ENCODE measurements at regions not wholly inside any gene's neighbourhood (a gene's known extent, or its start where the extent isn't known, plus 50 kb on each side); places are given as distances from the start of the nearest gene placed in this dataset.

DNA sequence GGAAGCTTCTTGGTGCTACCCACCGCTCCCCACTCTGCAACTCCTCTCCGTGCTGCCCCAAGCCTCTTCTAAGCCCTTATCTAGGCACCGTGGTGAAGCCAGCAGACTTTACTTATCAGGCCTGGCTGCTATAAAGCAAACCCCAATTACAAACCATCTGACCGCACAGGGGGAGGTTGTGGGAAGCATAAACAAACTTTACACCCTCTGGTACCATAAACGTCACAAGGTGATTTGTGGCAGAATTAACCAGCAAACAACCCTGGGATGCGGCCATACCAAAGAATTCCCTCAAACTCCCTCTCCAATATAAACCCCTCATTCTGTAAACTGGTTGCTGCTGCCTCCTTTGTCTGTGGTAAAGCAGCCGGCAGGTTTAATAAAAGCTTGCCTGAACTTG is 55.2 kb downstream of the MAGEC2 start:
- no peak for DNase-seq

DNA sequence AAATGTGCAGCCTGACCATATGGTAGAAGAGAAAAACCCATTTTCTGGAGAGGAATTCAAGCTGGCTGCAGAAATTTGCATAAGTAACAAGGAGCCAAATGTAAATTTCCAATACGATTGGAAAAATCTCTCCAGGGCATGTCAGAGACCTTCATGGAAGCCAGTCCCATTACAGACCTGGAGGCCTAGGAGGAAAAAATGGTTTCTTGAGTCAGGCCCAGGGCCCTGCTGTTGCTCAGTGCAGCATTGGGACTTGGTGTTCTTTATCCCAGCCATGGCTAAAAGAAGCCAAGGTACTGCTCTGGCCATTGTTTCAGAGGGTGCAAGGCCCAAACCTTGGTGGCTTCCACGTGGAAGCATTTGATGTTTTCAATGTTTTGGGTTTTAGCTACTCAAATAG is 70.6 kb downstream of the MAGEC2 start:
- no peak for DNase-seq

DNA sequence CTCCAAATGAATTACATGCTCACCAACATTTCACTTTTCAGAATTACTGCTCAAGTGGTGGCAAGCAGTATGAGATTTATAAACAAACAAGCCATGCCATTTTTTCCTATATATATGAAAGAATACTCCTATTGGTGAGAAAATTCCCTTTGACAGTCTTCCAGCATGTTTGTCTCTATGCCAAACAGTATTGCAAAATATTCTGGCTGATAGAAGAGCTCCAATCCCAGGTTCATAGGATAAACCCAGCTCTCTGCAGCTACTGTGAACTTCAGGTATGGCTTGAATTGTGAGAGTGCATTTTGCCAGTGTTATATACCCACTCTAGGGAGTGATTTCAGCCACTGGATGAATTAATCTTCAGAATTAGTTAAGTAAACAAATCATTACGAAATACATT is 108.8 kb downstream of the MAGEC2 start:
- no peak for DNase-seq

DNA sequence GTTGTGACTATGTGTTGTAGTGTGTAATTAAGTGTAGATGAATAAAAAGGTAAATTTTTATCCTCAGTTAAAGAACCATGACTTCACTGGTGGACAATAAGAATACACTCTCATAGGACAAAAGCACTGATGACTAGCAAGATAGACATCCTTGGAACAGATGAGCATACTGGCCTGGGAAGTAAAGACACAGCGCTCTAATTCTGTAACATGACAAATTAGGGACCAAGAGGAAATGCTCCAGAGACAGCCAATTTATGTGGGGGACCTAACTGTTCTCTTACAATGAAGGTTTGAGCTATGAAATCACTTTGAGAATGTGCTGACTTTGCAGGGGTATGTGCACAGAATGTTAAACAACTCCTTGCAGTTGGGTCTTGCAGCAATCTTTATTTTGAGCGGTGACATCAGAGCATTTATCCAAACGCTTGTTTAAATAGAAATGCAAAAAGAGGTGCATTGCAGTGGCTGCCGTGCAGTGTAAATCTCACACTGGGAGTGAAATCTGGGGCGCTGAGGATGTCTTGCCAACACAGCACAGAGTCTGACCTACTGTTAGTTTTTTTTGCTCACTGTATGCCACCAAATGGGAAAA is 109.3 kb downstream of the MAGEC2 start:
- DNase-seq: no peak

DNA sequence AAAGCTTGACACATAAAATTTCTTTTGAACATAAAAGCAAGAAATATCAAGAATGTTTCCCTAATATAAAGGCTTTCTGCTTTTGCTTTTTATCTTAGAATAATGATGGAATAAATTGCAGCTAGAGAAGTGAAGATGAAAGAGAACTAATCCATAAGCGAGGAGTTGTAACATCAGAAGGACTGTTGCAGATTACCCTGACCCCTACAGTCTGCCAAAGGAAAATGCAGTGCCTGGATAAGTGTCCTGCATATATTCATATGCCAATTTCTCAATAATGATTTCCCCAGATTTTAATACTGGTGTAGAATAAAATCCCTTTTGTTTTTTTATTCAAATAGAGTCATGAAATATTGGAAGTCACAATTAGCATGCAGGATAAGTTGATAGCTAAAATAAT is 115.9 kb downstream of the MAGEC2 start:
- DNase-seq: peak; percentile 0

- DNase-seq: no peak
Measured at GRCh38 chrX:142084611-142085010, 120.5 kb downstream of the MAGEC2 start.

DNA sequence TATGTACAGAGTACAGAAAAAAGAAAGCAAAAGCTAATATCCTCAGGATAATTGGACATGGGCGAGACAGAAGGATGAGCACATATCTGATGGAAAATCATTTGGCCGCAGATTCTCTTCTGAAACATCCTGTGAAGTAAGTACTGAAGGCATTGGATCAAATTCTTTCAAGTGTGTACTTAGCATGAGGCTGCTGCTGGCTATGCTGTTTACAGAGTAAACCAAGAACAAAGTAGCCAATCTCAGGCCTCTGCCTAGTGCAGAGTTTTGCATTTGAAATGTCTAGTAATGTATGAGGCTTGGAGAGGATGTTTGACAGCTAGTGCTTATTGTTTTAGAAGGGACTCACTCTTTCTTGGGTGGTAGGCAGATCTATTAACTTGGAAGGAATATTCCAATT is 128.5 kb downstream of the MAGEC2 start:
- DNase-seq: no peak

- DNase-seq: no peak
Measured at GRCh38 chrX:142068365-142068764, 136.7 kb downstream of the MAGEC2 start.

GRCh38 chrX:142060191-142060590 is 144.9 kb downstream of the MAGEC2 start:
- no peak for DNase-seq

GRCh38 chrX:142054094-142054493 is 150.4 kb downstream of the MAGEC1 start:
- no peak for DNase-seq

GRCh38 chrX:142052238-142052637 is 148.5 kb downstream of the MAGEC1 start:
- DNase-seq: no peak

GRCh38 chrX:142043196-142043595 is 139.5 kb downstream of the MAGEC1 start:
- no peak for DNase-seq

DNA sequence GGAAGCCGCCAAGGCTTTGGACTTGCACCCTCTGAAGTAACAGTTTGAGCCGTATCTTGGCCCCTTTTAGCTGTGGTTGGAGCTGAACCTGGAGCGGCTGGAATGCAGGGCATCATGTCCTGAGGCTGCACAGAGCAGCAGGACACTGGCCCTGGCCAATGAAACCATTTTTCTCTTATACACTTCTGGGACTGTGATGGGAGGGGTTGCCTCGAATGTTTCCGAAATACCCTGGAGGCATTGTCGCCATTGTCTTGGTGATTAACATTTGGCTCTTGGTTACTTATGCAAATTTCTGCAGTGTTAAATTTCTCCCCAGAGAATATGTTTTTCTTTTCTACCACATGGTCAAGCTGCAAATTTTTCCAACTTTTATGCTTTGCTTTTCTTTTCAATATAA is 137.2 kb downstream of the MAGEC1 start:
- no peak for DNase-seq

- DNase-seq: no peak
Measured at GRCh38 chrX:142036116-142036515, 132.4 kb downstream of the MAGEC1 start.

DNA sequence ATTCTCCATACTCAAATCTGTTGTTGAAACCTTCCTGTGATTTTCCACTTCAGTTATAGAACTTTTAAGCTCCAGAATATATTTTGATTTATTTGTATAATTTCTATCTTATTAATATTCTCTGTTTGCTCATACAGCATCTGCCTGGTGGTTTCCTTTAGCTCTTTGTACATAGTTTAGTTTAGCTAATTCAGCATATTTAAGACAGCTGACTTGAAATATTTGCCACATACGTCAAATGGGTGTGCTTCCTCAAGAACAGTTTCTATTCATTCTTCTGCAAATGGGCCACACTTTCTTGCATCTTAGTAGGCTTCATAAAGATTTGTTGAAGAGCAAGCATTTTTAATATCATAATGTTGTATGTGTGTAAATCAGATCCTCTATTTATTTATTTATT is 101.8 kb downstream of the MAGEC1 start:
- DNase-seq: no peak

DNA sequence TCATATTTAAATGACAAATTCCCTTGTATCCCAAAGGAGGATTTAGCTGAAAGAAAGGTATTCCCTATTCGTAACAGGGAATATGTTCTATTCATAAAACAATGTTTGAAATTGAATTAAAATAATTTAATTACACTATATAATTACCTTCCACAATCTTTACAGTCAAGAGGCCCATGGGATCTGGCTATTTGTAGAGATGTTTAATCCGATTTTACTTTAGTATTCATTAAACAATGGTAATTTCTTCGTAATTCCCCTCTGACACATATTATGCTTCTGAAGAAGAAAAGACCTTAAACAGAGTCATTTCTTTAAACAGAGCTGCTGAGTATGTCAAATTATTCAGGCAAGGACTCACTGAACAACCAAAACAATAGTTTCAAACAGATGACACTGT is 98.8 kb downstream of the MAGEC1 start:
- DNase-seq: no peak

GRCh38 chrX:142001934-142002333 is 98.2 kb downstream of the MAGEC1 start:
- no peak for DNase-seq

GRCh38 chrX:141989815-141990214 is 86.1 kb downstream of the MAGEC1 start:
- no peak for DNase-seq

- DNase-seq: no peak
Measured at GRCh38 chrX:141989134-141989533, 85.4 kb downstream of the MAGEC1 start.

GRCh38 chrX:141982296-141982695 is 78.6 kb downstream of the MAGEC1 start:
- DNase-seq: no peak

GRCh38 chrX:141975839-141976238 is 72.1 kb downstream of the MAGEC1 start:
- DNase-seq: no peak

GRCh38 chrX:141969706-141970105 is 66.0 kb downstream of the MAGEC1 start:
- DNase-seq: no peak

GRCh38 chrX:141960578-141960977 is 56.9 kb downstream of the MAGEC1 start:
- DNase-seq: no peak
